Parathyroid adenoma (tissue), 2 donors: ENCODE measurements at regions not wholly inside any gene's neighbourhood (a gene's known extent, or its start where the extent isn't known, plus 50 kb on each side); places are given as distances from the start of the nearest gene placed in this dataset.

Experiments used
- H2AFZ ChIP-seq: fragments of 300-600 bp; sonication (generic); one replicate; pipeline ENCODE4 v1.7.0; 2017; ENCODE audit warnings: antibody characterized with exemption, mild to moderate bottlenecking
- H3K27ac ChIP-seq: fragments of 300-600 bp; sonication (generic); one replicate; pipeline ENCODE4 v1.7.0; 2017
- H3K27me3 ChIP-seq: fragments of 300-600 bp; sonication (generic); one replicate; pipeline ENCODE4 v1.7.0; 2017; ENCODE audit warnings: low read length; ENCODE audit not compliant: control insufficient read depth, insufficient read depth
- H3K36me3 ChIP-seq: fragments of 300-600 bp; sonication (generic); one replicate; pipeline ENCODE4 v1.7.0; 2017; ENCODE audit warnings: low read length; ENCODE audit not compliant: control insufficient read depth, insufficient read depth
- H3K4me1 ChIP-seq: fragments of 300-600 bp; sonication (generic); one replicate; pipeline ENCODE4 v1.7.0; 2017; ENCODE audit warnings: control low read depth
- H3K4me2 ChIP-seq: fragments of 300-600 bp; sonication (generic); one replicate; pipeline ENCODE4 v1.7.0; 2017; ENCODE audit warnings: low read length
- H3K4me3 ChIP-seq: fragments of 300-600 bp; sonication (generic); one replicate; pipeline ENCODE4 v1.7.0; 2017; ENCODE audit warnings: low read depth, low read length
- H3K79me2 ChIP-seq: fragments of 300-600 bp; sonication (generic); one replicate; pipeline ENCODE4 v1.7.0; 2017; ENCODE audit warnings: control low read depth
- H3K9ac ChIP-seq: fragments of 300-600 bp; sonication (generic); one replicate; pipeline ENCODE4 v1.7.0; 2017; ENCODE audit warnings: mild to moderate bottlenecking
- H3K9me3 ChIP-seq: fragments of 300-600 bp; sonication (generic); one replicate; pipeline ENCODE4 v1.7.0; 2017; ENCODE audit warnings: low read length; ENCODE audit not compliant: control insufficient read depth
- TF ChIP-seq, protein P1 (sequence below): fragments of 300-600 bp; sonication (generic); IDR thresholded peaks from one replicate; pipeline ENCODE4 v1.7.0; 2017; ENCODE audit warnings: antibody characterized with exemption, mild to moderate bottlenecking
- donor health status: primary hyperparathyroidism.

- Histone ChIP-seq H3K27me3 (no peaks in the 10 kb centered on the region), H3K4me1 (no peaks in the 10 kb centered on the region), H3K79me2 (no peaks in the 10 kb centered on the region), H3K4me2 (no peak overlapping the region), H3K27ac (no peak overlapping the region), H2AFZ (no peak overlapping the region), H3K9me3 (no peaks in the 10 kb centered on the region), H3K36me3 (no peaks in the 10 kb centered on the region), H3K9ac (no peak overlapping the region), H3K4me3 (no peak overlapping the region)
- TF ChIP-seq, protein P1, sequence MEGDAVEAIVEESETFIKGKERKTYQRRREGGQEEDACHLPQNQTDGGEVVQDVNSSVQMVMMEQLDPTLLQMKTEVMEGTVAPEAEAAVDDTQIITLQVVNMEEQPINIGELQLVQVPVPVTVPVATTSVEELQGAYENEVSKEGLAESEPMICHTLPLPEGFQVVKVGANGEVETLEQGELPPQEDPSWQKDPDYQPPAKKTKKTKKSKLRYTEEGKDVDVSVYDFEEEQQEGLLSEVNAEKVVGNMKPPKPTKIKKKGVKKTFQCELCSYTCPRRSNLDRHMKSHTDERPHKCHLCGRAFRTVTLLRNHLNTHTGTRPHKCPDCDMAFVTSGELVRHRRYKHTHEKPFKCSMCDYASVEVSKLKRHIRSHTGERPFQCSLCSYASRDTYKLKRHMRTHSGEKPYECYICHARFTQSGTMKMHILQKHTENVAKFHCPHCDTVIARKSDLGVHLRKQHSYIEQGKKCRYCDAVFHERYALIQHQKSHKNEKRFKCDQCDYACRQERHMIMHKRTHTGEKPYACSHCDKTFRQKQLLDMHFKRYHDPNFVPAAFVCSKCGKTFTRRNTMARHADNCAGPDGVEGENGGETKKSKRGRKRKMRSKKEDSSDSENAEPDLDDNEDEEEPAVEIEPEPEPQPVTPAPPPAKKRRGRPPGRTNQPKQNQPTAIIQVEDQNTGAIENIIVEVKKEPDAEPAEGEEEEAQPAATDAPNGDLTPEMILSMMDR: no peak
Observed at GRCh38 chr14:37855871-37856270, 260.4 kb downstream of the TTC6 start.

DNA sequence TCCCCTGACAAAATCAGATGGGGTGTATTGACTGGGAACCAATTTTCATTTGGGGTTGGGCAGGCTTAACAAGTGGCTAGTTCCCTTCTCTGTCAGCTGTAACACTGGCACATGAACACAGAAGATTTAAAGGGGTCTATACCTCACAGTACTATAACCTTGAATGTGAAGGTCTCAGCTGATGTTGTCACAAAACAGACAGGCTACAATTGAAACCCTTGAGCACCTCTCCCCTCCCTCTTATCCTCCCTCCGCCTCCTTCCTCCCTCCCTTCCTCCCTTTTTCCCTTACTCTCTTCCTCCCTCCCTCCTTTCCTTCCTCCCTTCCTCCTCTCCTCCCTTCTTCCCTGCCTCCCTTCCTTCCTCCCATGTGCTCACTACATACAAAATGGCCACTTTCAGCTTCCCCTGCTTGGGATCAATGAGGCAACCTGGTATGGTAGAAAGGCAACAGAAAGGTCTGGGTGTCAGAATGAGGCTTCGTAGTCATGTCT, 262.4 kb downstream of the TTC6 start:
- H3K4me1 ChIP-seq: no peaks in the 10 kb centered on the region
- H3K9me3 ChIP-seq: no peaks in the 10 kb centered on the region
- no peaks in the 10 kb centered on the region for H3K27me3 ChIP-seq
- H3K79me2 ChIP-seq: no peaks in the 10 kb centered on the region
- no peak overlapping the region for H3K27ac ChIP-seq
- no peak overlapping the region for H3K4me3 ChIP-seq
- H2AFZ ChIP-seq: no peak overlapping the region
- TF ChIP-seq, protein P1: no peak
- H3K4me2 ChIP-seq: no peak overlapping the region
- H3K9ac ChIP-seq: no peak overlapping the region
- no peaks in the 10 kb centered on the region for H3K36me3 ChIP-seq

- H2AFZ ChIP-seq: no peak overlapping the region
- H3K4me1 ChIP-seq: no peaks in the 10 kb centered on the region
- H3K27ac ChIP-seq: no peak overlapping the region
- H3K9me3 ChIP-seq: no peaks in the 10 kb centered on the region
- H3K4me2 ChIP-seq: no peak overlapping the region
- no peak overlapping the region for H3K9ac ChIP-seq
- no peaks in the 10 kb centered on the region for H3K79me2 ChIP-seq
- TF ChIP-seq, protein P1: no peak
- no peaks in the 10 kb centered on the region for H3K27me3 ChIP-seq
- no peaks in the 10 kb centered on the region for H3K36me3 ChIP-seq
- no peak overlapping the region for H3K4me3 ChIP-seq
Observed at GRCh38 chr14:37858733-37859132, 263.3 kb downstream of the TTC6 start.

GRCh38 chr14:37859177-37859576, 263.7 kb downstream of the TTC6 start:
- no peak overlapping the region for H3K4me3 ChIP-seq
- no peak overlapping the region for H3K4me2 ChIP-seq
- H3K9me3 ChIP-seq: no peaks in the 10 kb centered on the region
- TF ChIP-seq, protein P1: no peak
- no peak overlapping the region for H3K27ac ChIP-seq
- H2AFZ ChIP-seq: no peak overlapping the region
- H3K36me3 ChIP-seq: no peaks in the 10 kb centered on the region
- no peaks in the 10 kb centered on the region for H3K79me2 ChIP-seq
- no peak overlapping the region for H3K9ac ChIP-seq
- no peaks in the 10 kb centered on the region for H3K27me3 ChIP-seq
- H3K4me1 ChIP-seq: no peaks in the 10 kb centered on the region

- Histone ChIP-seq H3K36me3 (no peaks in the 10 kb centered on the region), H3K79me2 (no peaks in the 10 kb centered on the region), H3K27me3 (no peaks in the 10 kb centered on the region), H3K4me1 (no peaks in the 10 kb centered on the region), H3K27ac (no peak overlapping the region), H3K9ac (no peak overlapping the region), H3K4me2 (no peak overlapping the region), H2AFZ (no peak overlapping the region), H3K4me3 (no peak overlapping the region), H3K9me3 (no peaks in the 10 kb centered on the region)
- TF ChIP-seq, protein P1: no peak
Observed at GRCh38 chr14:37862263-37862662, 266.8 kb downstream of the TTC6 start.
